CMK (cell line): ENCODE measurements at regions not wholly inside any gene's neighbourhood (a gene's known extent, or its start where the extent isn't known, plus 50 kb on each side); places are given as distances from the start of the nearest gene placed in this dataset.
"Not testable (repeated sequence)": the region's sequence is repeated elsewhere in the genome, so short reads cannot be mapped to it uniquely, and the experiment has no call there.

Experiments
- DNase-seq: peaks from one replicate; pipeline ENCODE4 v3.0.0-alpha.2; 2010; ENCODE audit warnings: low read depth

DNA sequence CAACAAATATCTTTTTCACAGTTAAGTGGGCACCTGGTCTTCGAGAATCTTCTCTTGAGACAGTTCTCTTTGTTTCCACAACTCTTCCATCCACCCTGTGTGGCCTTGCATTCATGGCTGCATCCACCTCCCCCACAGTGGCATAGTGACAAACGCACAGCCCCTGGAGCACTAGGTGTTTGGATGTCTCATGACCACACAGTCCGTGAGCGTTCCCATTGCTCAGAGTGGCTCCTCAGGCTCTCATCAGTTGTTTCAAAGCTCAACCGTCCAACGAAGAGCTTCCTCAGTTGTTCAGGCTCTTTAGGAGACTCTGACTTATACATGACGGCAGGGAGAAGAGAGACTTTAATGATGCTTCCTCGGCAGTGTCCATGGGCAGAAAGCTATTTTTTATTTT lies 191.6 kb downstream of the CDRT15L2 start:
- DNase-seq = no peak

GRCh38 chr17:20774472-20775135 lies 195.1 kb downstream of the CDRT15L2 start:
- DNase-seq = no peak

- DNase-seq = no peak
Measured at GRCh38 chr17:20775331-20775730, 195.8 kb downstream of the CDRT15L2 start.

GRCh38 chr17:20779521-20779920 lies 200.0 kb downstream of the CDRT15L2 start:
- DNase-seq = no peak

- DNase-seq = no peak
Measured at GRCh38 chr17:20781260-20781659, 201.7 kb downstream of the CDRT15L2 start.

GRCh38 chr17:20781869-20782268 lies 202.3 kb downstream of the CDRT15L2 start:
- not testable (repeated sequence) for DNase-seq

GRCh38 chr17:20783091-20783490 lies 203.6 kb downstream of the CDRT15L2 start:
- no peak for DNase-seq

DNA sequence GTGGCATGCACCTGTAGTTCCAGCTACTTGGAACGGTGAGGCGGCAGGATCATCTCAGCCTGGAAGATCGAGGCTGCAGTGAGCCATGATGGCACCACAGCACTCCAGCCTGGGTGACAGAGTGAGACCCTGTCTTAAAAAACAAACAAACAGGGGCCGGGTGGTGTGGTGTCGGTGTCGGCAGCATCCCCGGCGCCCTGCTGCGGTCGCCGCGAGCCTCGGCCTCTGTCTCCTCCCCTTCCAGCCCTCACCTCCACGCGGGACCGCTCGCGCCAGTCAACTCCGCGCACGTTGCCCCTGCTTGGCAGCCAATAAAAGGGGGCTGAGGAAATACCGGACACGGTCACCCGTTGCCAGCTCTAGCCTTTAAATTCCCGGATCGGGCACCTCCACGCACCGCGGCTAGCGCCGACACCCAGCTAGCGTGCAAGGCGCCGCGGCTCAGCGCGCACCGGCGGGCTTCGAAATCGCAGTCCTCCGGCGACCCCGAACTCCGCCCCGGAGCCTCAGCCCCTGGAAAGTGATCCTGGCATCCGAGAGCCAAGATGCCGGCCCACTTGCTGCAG lies 204.7 kb downstream of the CDRT15L2 start:
- DNase-seq = no peak

DNA sequence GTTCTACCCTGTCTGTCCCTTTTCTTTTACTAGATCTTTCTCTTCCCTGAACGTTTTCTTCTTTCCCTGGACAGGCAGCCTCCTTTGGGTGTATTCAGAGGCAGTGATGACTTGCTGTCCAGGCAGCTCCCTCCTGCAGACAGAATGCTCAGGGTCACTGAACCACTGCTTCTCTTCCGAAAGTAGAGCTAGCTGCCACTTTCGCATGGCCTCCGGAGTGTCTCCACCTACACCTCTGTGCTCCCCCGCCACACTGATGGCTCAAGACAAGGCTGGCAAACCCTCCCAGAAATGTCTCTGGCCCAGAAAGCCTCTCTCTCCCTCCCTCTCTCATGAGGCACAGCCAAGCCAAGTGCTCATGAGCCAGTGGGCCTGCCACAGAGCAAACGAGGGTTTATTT lies 207.8 kb downstream of the CDRT15L2 start:
- no peak for DNase-seq

DNA sequence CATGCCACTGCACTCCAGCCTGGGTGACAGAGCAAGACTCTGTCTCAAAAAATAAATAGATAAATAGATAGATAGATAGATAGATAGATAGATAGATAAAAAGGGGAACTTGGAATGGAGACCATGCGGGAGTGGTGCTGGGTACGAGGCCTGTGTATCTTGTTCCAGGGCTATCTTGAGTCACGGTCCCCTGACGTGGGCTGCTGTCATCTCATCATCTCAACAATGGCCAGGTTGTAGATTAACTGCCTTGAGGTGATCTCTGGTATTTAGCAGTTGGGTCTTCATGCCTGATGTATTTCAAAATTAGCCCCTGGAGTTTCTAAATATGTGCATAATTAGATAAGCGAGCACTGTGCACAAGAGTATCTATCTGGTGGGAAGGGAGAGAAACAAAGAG lies 212.1 kb downstream of the CDRT15L2 start:
- no peak for DNase-seq

DNA sequence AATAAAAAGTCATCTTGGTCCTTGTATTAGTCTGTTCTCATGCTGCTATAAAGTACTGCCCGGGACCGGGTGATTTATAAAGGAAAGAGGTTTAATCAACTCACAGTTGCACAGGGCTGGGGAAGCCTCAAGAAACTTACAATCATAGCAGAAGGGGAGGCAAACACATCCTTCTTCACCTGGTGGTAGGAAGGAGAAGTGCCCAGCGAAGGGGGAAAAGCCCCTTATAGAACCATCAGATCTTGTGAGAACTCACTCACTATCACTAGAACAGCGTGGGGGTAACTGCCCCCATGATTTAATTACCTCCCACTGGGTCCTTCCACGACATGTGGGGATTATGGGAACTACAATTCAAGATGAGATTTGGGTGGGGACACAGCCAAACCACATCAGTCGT lies 215.0 kb downstream of the CDRT15L2 start:
- not testable (repeated sequence) for DNase-seq

DNA sequence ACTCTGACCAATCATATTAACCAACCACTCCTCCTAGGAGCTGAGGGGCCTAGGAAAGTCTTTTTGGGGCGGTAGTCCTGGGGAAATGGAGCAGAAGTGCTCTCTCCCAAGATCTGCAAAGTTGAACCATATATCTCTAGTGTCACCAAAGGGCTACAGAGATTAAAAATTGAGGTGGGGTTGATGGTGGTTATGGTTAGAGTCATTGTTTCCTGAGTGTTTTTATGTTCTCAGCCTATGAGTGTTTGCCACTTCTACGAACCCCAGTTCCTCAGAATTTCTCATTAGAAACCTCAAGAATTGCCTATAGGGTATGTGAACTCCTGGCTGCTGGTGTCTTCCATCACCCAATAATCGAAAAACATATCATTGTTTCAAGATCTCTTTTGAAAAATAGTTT lies 217.8 kb downstream of the CDRT15L2 start:
- no peak for DNase-seq

GRCh38 chr17:20800146-20800545 lies 220.6 kb downstream of the CDRT15L2 start:
- no peak for DNase-seq

GRCh38 chr17:20805751-20806150 lies 226.2 kb downstream of the CDRT15L2 start:
- no peak for DNase-seq

DNA sequence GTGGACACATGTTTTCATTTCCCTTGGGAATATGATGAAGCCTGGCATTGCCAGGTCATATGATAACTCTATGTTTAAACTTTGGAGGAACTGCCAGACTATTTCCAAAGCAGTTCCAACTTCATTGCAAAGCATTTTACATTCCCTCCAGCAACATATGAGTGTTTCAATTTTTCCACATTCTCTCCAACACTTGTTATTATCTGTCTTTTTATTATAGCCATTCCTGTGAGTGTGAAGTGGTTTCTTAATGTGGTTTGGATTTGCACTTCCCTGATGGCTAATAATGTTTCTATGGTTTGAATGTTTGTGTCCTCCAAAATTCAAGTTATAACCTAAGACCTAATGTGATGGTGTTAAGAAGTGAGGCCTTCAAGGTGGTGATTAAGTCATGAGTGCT lies 228.0 kb downstream of the CDRT15L2 start:
- not testable (repeated sequence) for DNase-seq

DNA sequence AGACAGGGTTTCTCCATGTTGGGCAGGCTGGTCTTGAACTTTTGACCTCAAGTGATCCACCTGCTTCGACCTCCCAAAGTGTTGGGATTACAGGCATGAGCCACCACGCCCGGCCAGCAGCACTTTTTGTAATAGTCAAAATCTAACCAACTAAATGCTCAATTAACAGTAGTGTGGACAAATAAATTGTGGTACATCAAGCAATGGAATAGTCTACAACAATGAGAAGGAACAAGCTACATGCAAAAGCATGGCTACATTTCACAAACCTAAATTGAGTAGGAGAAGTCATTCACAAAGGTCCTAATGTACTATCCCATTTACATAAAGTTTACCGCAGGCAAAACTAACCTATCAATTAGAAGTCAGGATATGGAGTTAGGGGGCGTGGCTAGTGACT lies 227.4 kb downstream of the USP22 start:
- not testable (repeated sequence) for DNase-seq

GRCh38 chr17:20823905-20824304 lies 218.9 kb downstream of the USP22 start:
- DNase-seq = no peak

GRCh38 chr17:20825539-20825938 lies 217.3 kb downstream of the USP22 start:
- DNase-seq = no peak

DNA sequence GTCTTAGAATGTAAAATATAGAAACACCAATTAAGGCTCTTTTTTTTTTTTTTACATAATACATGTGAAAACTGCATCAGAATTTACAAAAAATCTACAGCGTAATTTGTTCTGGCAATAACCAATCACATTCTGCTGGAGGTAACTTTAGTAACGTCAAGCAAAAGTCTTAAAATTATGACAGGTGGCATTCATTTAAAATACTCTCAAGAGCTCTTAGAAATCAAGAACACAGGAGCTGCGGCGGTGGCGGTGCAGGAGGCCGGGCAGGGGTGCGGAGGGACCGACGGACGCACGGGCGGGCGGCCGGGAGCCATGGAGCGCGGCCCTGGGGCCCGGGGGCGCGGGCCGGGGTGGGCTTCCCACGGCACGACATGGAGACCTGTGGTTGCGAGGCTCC lies 202.4 kb downstream of the USP22 start:
- not testable (repeated sequence) for DNase-seq

- DNase-seq = not testable (repeated sequence)
Measured at GRCh38 chr17:20840987-20841865, 201.6 kb downstream of the USP22 start.

- DNase-seq = not testable (repeated sequence)
Measured at GRCh38 chr17:20842012-20842411, 200.8 kb downstream of the USP22 start.

- not testable (repeated sequence) for DNase-seq
Measured at GRCh38 chr17:20843261-20843660, 199.6 kb downstream of the USP22 start.
